ENCODE measurements at regions not wholly inside any gene's neighbourhood (a gene's known extent, or its start where the extent isn't known, plus 50 kb on each side); places are given as distances from the start of the nearest gene placed in this dataset.
A peak's percentile ranks its signal among the peaks of the same experiment; 100 is the strongest.

- TF ChIP-seq, protein P1, sequence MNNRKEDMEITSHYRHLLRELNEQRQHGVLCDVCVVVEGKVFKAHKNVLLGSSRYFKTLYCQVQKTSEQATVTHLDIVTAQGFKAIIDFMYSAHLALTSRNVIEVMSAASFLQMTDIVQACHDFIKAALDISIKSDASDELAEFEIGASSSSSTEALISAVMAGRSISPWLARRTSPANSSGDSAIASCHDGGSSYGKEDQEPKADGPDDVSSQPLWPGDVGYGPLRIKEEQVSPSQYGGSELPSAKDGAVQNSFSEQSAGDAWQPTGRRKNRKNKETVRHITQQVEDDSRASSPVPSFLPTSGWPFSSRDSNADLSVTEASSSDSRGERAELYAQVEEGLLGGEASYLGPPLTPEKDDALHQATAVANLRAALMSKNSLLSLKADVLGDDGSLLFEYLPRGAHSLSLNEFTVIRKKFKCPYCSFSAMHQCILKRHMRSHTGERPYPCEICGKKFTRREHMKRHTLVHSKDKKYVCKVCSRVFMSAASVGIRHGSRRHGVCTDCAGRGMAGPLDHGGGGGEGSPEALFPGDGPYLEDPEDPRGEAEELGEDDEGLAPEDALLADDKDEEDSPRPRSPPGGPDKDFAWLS (CRISPR knock-in tag; IDR thresholded peaks at IDR 0.05; ENCODE audit: borderline replicate concordance), result no peak
- peak; percentile 32; the same call in 1 of the 2 replicates for TF ChIP-seq KLF9 (CRISPR knock-in tag; IDR thresholded peaks at IDR 0.05; ENCODE audit: low read depth)
- peak; percentile 83 for TF ChIP-seq CCDC6 (CRISPR knock-in tag; IDR thresholded peaks at IDR 0.05)
- TF ChIP-seq, protein P2, sequence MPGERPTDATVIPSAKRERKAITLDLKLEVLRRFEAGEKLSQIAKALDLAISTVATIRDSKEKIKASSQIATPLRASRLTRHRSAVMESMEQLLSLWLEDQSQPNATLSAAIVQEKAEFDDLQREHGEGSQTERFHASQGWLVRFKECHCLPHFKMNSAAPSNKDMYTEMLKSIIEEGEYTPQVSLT (CRISPR knock-in tag; IDR thresholded peaks at IDR 0.05; ENCODE audit: borderline replicate concordance, low read depth), result no peak
- TF ChIP-seq, protein P3, sequence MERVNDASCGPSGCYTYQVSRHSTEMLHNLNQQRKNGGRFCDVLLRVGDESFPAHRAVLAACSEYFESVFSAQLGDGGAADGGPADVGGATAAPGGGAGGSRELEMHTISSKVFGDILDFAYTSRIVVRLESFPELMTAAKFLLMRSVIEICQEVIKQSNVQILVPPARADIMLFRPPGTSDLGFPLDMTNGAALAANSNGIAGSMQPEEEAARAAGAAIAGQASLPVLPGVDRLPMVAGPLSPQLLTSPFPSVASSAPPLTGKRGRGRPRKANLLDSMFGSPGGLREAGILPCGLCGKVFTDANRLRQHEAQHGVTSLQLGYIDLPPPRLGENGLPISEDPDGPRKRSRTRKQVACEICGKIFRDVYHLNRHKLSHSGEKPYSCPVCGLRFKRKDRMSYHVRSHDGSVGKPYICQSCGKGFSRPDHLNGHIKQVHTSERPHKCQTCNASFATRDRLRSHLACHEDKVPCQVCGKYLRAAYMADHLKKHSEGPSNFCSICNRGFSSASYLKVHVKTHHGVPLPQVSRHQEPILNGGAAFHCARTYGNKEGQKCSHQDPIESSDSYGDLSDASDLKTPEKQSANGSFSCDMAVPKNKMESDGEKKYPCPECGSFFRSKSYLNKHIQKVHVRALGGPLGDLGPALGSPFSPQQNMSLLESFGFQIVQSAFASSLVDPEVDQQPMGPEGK (CRISPR knock-in tag; IDR thresholded peaks at IDR 0.05), result peak; percentile 32; the same call in 1 of the 2 replicates
- TF ChIP-seq ZSCAN5A (CRISPR knock-in tag; IDR thresholded peaks at IDR 0.05; ENCODE audit: borderline replicate concordance), result peak; percentile 71; the same call in 1 of the 2 replicates
- no peak for TF ChIP-seq ZNF33A (CRISPR knock-in tag; IDR thresholded peaks at IDR 0.05; ENCODE audit: borderline replicate concordance)
- TF ChIP-seq, protein P4, sequence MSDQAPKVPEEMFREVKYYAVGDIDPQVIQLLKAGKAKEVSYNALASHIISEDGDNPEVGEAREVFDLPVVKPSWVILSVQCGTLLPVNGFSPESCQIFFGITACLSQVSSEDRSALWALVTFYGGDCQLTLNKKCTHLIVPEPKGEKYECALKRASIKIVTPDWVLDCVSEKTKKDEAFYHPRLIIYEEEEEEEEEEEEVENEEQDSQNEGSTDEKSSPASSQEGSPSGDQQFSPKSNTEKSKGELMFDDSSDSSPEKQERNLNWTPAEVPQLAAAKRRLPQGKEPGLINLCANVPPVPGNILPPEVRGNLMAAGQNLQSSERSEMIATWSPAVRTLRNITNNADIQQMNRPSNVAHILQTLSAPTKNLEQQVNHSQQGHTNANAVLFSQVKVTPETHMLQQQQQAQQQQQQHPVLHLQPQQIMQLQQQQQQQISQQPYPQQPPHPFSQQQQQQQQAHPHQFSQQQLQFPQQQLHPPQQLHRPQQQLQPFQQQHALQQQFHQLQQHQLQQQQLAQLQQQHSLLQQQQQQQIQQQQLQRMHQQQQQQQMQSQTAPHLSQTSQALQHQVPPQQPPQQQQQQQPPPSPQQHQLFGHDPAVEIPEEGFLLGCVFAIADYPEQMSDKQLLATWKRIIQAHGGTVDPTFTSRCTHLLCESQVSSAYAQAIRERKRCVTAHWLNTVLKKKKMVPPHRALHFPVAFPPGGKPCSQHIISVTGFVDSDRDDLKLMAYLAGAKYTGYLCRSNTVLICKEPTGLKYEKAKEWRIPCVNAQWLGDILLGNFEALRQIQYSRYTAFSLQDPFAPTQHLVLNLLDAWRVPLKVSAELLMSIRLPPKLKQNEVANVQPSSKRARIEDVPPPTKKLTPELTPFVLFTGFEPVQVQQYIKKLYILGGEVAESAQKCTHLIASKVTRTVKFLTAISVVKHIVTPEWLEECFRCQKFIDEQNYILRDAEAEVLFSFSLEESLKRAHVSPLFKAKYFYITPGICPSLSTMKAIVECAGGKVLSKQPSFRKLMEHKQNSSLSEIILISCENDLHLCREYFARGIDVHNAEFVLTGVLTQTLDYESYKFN (CRISPR knock-in tag; conservative IDR thresholded peaks at IDR 0.05), result no peak
- TF ChIP-seq FOSL2 (CRISPR knock-in tag; IDR thresholded peaks at IDR 0.05), result peak; percentile 57
- peak; percentile 91 for TF ChIP-seq HDAC1 (CRISPR knock-in tag; IDR thresholded peaks at IDR 0.05)
- no peak for TF ChIP-seq LRRFIP1 (CRISPR knock-in tag; conservative IDR thresholded peaks at IDR 0.05)
- TF ChIP-seq ZNF670 (CRISPR knock-in tag; IDR thresholded peaks at IDR 0.05; ENCODE audit: borderline replicate concordance), result peak; percentile 92; the same call in 1 of the 2 replicates
- TF ChIP-seq ZNF703 (CRISPR knock-in tag; IDR thresholded peaks at IDR 0.05; ENCODE audit: borderline replicate concordance), result peak; percentile 66; the same call in 1 of the 2 replicates
- peak; percentile 96 for TF ChIP-seq TARDBP (CRISPR knock-in tag; IDR thresholded peaks at IDR 0.05)
These were observed 192.4 kb upstream of the GSE1 start (continued) for GRCh38 chr16:85420501-85421337.
